ENCODE measurements at regions not wholly inside any gene's neighbourhood (a gene's known extent, or its start where the extent isn't known, plus 50 kb on each side); places are given as distances from the start of the nearest gene placed in this dataset.
"Not testable (repeated sequence)": the region's sequence is repeated elsewhere in the genome, so short reads cannot be mapped to it uniquely, and the experiment has no call there.

- no peak overlapping the region for H3K4me3 ChIP-seq (ENCODE audit: low read length)
- no peaks in the 10 kb centered on the region for H3K27me3 ChIP-seq (ENCODE audit: control insufficient read depth, insufficient read depth, low read length)
- H3K9me3 ChIP-seq (replicated peaks; ENCODE audit: low read length), result no peaks in the 10 kb centered on the region
- H3K4me1 ChIP-seq (ENCODE audit: control insufficient read depth, insufficient read depth, low read length), result no peaks in the 10 kb centered on the region
- H3K36me3 ChIP-seq (ENCODE audit: insufficient read depth, low read length), result no peaks in the 10 kb centered on the region
- H3K4me2 ChIP-seq (ENCODE audit: low read length), result no peak overlapping the region
- no peak overlapping the region for H3K9ac ChIP-seq (ENCODE audit: low read depth, low read length)
These were observed 100.9 kb upstream of the C14orf180 start for GRCh38 chr14:104478656-104479055.

DNA sequence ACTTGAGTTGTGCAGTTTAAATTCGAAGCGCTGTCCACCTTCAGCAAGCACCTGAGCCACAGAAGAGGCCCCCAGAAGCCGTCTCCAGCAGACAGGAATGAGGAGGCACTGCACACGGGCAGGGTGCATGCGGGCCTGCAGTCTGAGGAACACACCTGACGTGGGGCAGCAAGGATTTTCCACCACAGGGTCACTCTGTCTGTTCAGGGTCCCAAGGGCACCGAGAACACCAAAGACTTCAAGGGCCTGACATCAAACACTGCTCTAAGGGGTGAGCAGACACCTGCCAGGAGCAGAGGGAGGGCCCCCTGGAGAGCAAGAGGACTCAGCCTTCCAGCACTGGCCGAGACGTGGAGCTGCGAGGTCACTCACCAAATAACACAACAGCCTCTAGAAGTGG lies 99.7 kb upstream of the C14orf180 start:
- Histone ChIP-seq H3K36me3 (ENCODE audit: insufficient read depth, low read length) (no peaks in the 10 kb centered on the region), H3K9ac (ENCODE audit: low read depth, low read length) (no peak overlapping the region), H3K4me3 (ENCODE audit: low read length) (no peak overlapping the region), H3K4me2 (ENCODE audit: low read length) (no peak overlapping the region), H3K4me1 (ENCODE audit: control insufficient read depth, insufficient read depth, low read length) (no peaks in the 10 kb centered on the region), H3K9me3 (replicated peaks; ENCODE audit: low read length) (no peaks in the 10 kb centered on the region), H3K27me3 (ENCODE audit: control insufficient read depth, insufficient read depth, low read length) (no peaks in the 10 kb centered on the region)

DNA sequence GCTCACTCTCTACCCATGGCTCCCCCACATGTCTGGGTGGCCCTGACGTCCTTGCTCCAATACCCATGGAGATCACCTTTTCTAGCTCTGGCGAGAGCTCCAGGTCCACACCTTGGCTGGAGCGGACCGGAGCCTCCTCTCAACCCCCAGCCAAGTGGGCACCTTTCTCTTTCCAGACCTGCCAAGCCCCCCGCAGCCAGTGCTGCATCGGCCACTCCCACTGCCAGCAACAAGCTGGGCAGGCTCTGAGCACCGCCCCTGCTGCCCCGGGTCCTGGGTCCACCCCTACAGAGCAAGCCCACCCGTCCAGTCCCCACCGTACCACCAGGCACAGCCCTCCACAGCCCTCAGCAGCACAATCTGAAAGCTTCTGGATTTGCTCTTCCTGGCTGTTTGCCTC lies 98.2 kb upstream of the C14orf180 start:
- Histone ChIP-seq H3K27me3 (ENCODE audit: control insufficient read depth, insufficient read depth, low read length) (no peaks in the 10 kb centered on the region), H3K36me3 (ENCODE audit: insufficient read depth, low read length) (no peaks in the 10 kb centered on the region), H3K4me1 (ENCODE audit: control insufficient read depth, insufficient read depth, low read length) (no peaks in the 10 kb centered on the region), H3K9me3 (replicated peaks; ENCODE audit: low read length) (no peaks in the 10 kb centered on the region), H3K9ac (ENCODE audit: low read depth, low read length) (no peak overlapping the region), H3K4me3 (ENCODE audit: low read length) (no peak overlapping the region), H3K4me2 (ENCODE audit: low read length) (no peak overlapping the region)

GRCh38 chr14:104482017-104482416 lies 97.5 kb upstream of the C14orf180 start:
- H3K9me3 ChIP-seq (replicated peaks; ENCODE audit: low read length); H3K4me2 ChIP-seq (ENCODE audit: low read length); H3K4me1 ChIP-seq (ENCODE audit: control insufficient read depth, insufficient read depth, low read length); H3K9ac ChIP-seq (ENCODE audit: low read depth, low read length); H3K36me3 ChIP-seq (ENCODE audit: insufficient read depth, low read length); H3K4me3 ChIP-seq (ENCODE audit: low read length); H3K27me3 ChIP-seq (ENCODE audit: control insufficient read depth, insufficient read depth, low read length): not testable (repeated sequence)

DNA sequence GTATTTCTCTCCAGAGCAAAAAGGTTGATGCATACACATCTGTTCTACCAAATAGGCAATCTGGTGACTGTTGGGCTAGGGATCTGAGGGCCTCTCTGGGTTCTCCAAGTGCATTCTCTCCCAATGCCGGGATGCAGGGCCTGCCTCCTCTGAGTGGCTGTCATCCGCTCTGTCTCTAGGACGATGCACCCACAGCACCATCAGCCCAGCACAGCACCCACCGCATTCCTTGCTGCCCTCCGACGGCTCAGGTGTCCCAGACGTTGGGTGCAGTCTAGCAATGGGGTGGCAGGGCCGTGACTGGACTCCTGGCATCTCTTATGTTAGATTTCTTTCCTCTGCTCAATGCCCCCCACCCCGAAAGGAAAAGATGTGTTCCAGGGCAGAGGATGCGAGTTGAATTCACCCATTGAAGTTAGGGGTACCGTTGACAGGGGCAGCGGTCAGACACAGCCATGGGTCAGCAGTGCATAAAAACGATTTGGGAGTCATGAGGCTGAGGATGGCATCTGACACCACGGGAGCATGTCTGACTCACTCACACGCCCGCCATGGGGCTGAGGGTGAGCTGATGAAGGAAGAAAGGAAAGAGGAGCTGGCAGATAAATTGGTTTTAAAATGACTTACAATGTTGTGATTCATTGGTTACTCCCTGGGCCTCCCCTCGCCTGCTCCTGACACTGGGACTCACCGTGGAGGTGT lies 93.2 kb upstream of the C14orf180 start:
- no peaks in the 10 kb centered on the region for H3K27me3 ChIP-seq (ENCODE audit: control insufficient read depth, insufficient read depth, low read length)
- H3K4me1 ChIP-seq (ENCODE audit: control insufficient read depth, insufficient read depth, low read length), result no peaks in the 10 kb centered on the region
- no peaks in the 10 kb centered on the region for H3K36me3 ChIP-seq (ENCODE audit: insufficient read depth, low read length)
- H3K4me2 ChIP-seq (ENCODE audit: low read length), result no peak overlapping the region
- no peaks in the 10 kb centered on the region for H3K9me3 ChIP-seq (replicated peaks; ENCODE audit: low read length)
- H3K9ac ChIP-seq (ENCODE audit: low read depth, low read length), result no peak overlapping the region
- H3K4me3 ChIP-seq (ENCODE audit: low read length), result no peak overlapping the region

DNA sequence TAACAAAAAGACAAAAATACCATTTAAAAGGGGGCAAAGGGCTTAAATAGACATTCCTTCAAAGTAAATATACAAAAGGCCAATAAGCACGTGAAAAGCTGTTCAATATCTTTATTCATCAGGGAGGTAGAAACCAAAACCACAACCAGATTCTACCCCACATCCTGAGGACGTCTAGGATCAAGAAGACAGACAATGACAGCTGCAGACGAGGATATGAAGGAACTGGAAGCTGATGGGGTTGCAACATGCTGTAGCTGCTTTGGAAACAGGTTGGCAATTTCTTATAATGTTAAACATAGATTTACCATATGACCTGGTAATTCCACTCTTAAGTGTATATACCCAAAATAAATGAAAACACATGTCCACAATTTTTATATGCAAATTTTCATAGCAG lies 85.1 kb upstream of the C14orf180 start:
- no peaks in the 10 kb centered on the region for H3K36me3 ChIP-seq (ENCODE audit: insufficient read depth, low read length)
- H3K4me1 ChIP-seq (ENCODE audit: control insufficient read depth, insufficient read depth, low read length), result no peaks in the 10 kb centered on the region
- no peak overlapping the region for H3K4me3 ChIP-seq (ENCODE audit: low read length)
- no peaks in the 10 kb centered on the region for H3K27me3 ChIP-seq (ENCODE audit: control insufficient read depth, insufficient read depth, low read length)
- no peak overlapping the region for H3K4me2 ChIP-seq (ENCODE audit: low read length)
- no peak overlapping the region for H3K9ac ChIP-seq (ENCODE audit: low read depth, low read length)
- no peaks in the 10 kb centered on the region for H3K9me3 ChIP-seq (replicated peaks; ENCODE audit: low read length)

DNA sequence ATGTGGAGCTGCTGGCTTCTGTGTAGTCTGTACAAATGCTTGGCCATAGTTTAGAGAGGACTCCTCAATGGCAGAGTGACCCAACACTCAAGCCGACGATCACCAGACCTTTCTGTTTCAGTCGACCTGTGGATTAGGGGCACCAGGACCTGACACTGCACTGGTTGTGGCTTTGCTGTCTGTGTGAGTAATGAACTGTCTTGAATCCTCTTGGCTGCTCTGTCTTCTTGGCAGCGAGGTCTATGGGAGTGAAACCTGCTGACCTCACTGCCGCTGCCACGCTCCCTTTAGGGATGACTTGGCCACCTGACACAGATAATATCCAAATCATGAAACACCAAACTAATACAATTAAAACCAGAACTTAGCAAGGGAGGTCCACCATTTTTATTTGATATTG lies 83.5 kb upstream of the C14orf180 start:
- Histone ChIP-seq H3K4me3 (ENCODE audit: low read length) (no peak overlapping the region), H3K4me2 (ENCODE audit: low read length) (no peak overlapping the region), H3K4me1 (ENCODE audit: control insufficient read depth, insufficient read depth, low read length) (no peaks in the 10 kb centered on the region), H3K27me3 (ENCODE audit: control insufficient read depth, insufficient read depth, low read length) (no peaks in the 10 kb centered on the region), H3K9ac (ENCODE audit: low read depth, low read length) (no peak overlapping the region), H3K9me3 (replicated peaks; ENCODE audit: low read length) (no peaks in the 10 kb centered on the region), H3K36me3 (ENCODE audit: insufficient read depth, low read length) (no peaks in the 10 kb centered on the region)

DNA sequence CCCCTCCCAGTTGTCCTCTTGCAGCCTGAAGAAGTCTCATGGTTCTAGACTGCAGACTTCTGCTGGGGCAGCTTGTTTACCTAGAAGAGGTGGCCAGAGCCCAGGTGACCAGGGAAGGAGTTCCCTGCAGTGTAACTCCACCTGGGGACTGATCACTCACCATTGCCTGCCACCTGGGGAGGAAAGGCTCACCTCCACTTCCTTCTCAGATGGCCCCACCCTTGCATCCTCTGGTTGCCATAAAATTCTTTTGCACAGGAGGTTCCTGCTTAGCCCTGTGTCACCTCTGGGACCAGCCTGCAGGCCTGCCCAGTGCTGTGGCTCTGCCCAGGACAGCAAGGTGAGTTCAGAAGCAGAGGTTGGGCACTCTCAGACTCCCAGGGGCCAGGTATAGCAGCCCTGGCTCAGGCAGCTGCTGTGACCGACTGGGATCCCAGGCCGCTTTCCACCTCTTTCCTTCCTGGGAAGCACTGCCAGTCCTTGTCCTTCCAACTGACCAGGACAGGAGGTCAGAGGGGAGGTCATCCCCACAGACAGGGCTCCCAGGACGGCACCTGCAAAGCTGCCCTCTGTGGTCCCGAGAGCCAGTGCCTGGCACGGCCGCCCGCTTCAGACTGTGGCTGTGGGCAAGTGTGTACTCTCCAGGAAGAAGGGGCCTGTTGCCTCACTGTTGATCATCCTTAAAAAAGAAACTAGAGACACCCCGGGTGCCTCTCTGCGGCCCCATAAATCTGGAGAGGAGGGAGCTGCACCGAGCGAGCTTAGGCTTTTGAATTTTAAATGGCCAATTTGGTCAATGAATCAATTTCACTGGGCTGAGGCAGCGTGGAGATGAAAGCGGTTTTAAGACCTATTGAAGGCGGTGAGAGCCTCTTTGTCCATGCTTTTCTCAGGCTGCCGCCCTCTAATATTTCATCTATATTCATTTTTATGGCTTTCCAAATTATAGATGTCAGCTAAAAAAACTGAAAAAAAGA lies 79.5 kb upstream of the C14orf180 start:
- H3K36me3 ChIP-seq (ENCODE audit: insufficient read depth, low read length), result no peaks in the 10 kb centered on the region
- no peaks in the 10 kb centered on the region for H3K4me1 ChIP-seq (ENCODE audit: control insufficient read depth, insufficient read depth, low read length)
- H3K9ac ChIP-seq (ENCODE audit: low read depth, low read length), result no peak overlapping the region
- H3K4me3 ChIP-seq (ENCODE audit: low read length), result no peak overlapping the region
- H3K9me3 ChIP-seq (replicated peaks; ENCODE audit: low read length), result no peaks in the 10 kb centered on the region
- H3K4me2 ChIP-seq (ENCODE audit: low read length), result no peak overlapping the region
- no peaks in the 10 kb centered on the region for H3K27me3 ChIP-seq (ENCODE audit: control insufficient read depth, insufficient read depth, low read length)

DNA sequence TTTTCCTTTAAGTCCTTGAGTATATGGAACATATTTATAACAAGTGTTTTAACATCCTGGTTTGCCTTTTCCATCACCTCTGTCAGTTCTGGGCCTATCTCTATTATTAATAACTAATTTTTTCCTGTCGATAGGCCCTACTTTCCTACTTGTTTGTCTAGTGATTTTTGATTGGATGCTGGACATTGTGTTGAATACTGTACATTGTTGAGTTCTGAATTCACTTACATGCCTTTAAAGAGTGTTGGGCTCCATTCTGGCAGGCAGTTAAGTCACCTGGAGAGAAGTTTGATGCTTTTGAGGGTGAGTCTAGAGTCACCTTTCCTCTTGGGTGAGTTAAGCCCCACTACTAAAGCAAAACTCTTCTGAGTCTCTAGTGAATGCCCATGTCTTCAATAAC lies 77.5 kb upstream of the C14orf180 start:
- no peak overlapping the region for H3K9ac ChIP-seq (ENCODE audit: low read depth, low read length)
- H3K4me2 ChIP-seq (ENCODE audit: low read length), result no peak overlapping the region
- H3K36me3 ChIP-seq (ENCODE audit: insufficient read depth, low read length), result no peaks in the 10 kb centered on the region
- H3K27me3 ChIP-seq (ENCODE audit: control insufficient read depth, insufficient read depth, low read length), result no peaks in the 10 kb centered on the region
- no peak overlapping the region for H3K4me3 ChIP-seq (ENCODE audit: low read length)
- H3K9me3 ChIP-seq (replicated peaks; ENCODE audit: low read length), result no peaks in the 10 kb centered on the region
- no peaks in the 10 kb centered on the region for H3K4me1 ChIP-seq (ENCODE audit: control insufficient read depth, insufficient read depth, low read length)

- no peaks in the 10 kb centered on the region for H3K27me3 ChIP-seq (ENCODE audit: control insufficient read depth, insufficient read depth, low read length)
- H3K4me2 ChIP-seq (ENCODE audit: low read length), result no peak overlapping the region
- H3K4me3 ChIP-seq (ENCODE audit: low read length), result no peak overlapping the region
- no peaks in the 10 kb centered on the region for H3K9me3 ChIP-seq (replicated peaks; ENCODE audit: low read length)
- no peak overlapping the region for H3K9ac ChIP-seq (ENCODE audit: low read depth, low read length)
- H3K36me3 ChIP-seq (ENCODE audit: insufficient read depth, low read length), result no peaks in the 10 kb centered on the region
- no peaks in the 10 kb centered on the region for H3K4me1 ChIP-seq (ENCODE audit: control insufficient read depth, insufficient read depth, low read length)
These were observed 75.9 kb upstream of the C14orf180 start for GRCh38 chr14:104503691-104504090.

DNA sequence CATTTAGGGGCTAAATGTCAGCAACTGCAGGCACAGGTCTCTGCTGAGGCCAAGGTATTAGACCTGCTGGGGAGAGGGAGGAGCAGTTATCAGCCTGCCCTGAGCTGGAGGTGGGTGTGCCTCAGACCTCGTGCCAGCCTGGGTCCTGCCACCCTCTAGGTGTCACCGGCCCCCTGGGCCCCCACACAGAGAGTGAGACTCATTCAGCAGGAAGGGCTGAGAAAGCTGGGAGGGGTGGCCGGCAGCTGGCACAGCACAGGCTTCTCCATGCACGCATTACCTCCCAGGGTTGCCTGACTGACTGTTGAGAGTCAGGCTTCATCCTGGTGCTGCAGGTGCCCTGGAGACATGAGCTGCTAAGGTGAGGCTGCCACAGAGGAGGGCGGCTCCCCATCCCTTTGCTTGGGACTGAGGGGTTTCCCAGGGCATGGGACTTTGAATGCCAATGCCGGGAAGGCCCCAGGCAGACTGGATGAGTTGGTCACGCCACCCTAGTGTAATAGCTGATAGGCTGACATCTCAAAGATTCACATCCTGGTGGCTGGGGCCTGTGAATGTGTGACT lies 75.3 kb upstream of the C14orf180 start:
- H3K4me3 ChIP-seq (ENCODE audit: low read length), result no peak overlapping the region
- no peaks in the 10 kb centered on the region for H3K36me3 ChIP-seq (ENCODE audit: insufficient read depth, low read length)
- H3K27me3 ChIP-seq (ENCODE audit: control insufficient read depth, insufficient read depth, low read length), result no peaks in the 10 kb centered on the region
- H3K4me1 ChIP-seq (ENCODE audit: control insufficient read depth, insufficient read depth, low read length), result no peaks in the 10 kb centered on the region
- no peak overlapping the region for H3K9ac ChIP-seq (ENCODE audit: low read depth, low read length)
- H3K4me2 ChIP-seq (ENCODE audit: low read length), result no peak overlapping the region
- H3K9me3 ChIP-seq (replicated peaks; ENCODE audit: low read length), result no peaks in the 10 kb centered on the region
